ENCODE measurements at regions not wholly inside any gene's neighbourhood (a gene's known extent, or its start where the extent isn't known, plus 50 kb on each side); places are given as distances from the start of the nearest gene placed in this dataset.

DNA sequence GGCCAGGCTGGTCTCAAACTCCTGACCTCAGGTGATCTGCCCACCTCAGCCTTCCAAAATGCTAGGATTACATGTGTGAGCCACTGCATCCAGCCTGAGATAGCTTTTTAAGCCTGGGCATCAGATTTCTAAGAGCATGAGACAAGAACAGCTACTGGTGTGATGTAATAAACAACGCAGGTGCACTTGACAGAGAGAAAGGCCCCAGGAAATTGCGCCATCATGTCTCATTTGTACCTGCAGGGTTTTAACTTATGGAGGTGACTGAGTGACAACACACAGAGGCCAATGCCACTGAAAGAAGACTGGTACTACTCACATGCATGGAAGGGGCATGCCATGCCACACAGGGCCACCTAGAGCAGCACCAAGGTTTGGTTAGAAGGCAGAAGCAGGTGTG is 209.4 kb downstream of the SP3 start:
- H3K4me2 ChIP-seq (ENCODE audit: low read length) = no peak overlapping the region
- H3K79me2 ChIP-seq (replicated peaks; ENCODE audit: insufficient read depth, low read length) = no peaks in the 10 kb centered on the region
- H3K9ac ChIP-seq (ENCODE audit: low read length) = no peak overlapping the region
- H4K20me1 ChIP-seq (ENCODE audit: insufficient read depth) = no peaks in the 10 kb centered on the region
- no peak overlapping the region for H3K27ac ChIP-seq (ENCODE audit: low read length)
- no peaks in the 10 kb centered on the region for H3K9me2 ChIP-seq (ENCODE audit: insufficient read depth, low read length)
- H3K27me3 ChIP-seq (ENCODE audit: insufficient read depth, low read depth, low read length) = no peaks in the 10 kb centered on the region
- H3K4me3 ChIP-seq (ENCODE audit: low read length) = no peak overlapping the region
- TF ChIP-seq RAD21 (conservative IDR thresholded peaks at IDR 0.05) (no peak), TAF1 (IDR thresholded peaks at IDR 0.05; ENCODE audit: low read depth) (no peak), EZH2 (IDR thresholded peaks at IDR 0.05; ENCODE audit: borderline replicate concordance, insufficient read depth, low read length, poor library complexity, severe bottlenecking) (no peak), POLR2AphosphoS5 (IDR thresholded peaks at IDR 0.05) (no peak), MXI1 (conservative IDR thresholded peaks at IDR 0.05; ENCODE audit: poor library complexity, severe bottlenecking) (no peak), EP300 (conservative IDR thresholded peaks at IDR 0.05; ENCODE audit: poor library complexity, severe bottlenecking) (no peak), SMC3 (conservative IDR thresholded peaks at IDR 0.05; ENCODE audit: poor library complexity) (no peak)
- TF ChIP-seq, protein P1, sequence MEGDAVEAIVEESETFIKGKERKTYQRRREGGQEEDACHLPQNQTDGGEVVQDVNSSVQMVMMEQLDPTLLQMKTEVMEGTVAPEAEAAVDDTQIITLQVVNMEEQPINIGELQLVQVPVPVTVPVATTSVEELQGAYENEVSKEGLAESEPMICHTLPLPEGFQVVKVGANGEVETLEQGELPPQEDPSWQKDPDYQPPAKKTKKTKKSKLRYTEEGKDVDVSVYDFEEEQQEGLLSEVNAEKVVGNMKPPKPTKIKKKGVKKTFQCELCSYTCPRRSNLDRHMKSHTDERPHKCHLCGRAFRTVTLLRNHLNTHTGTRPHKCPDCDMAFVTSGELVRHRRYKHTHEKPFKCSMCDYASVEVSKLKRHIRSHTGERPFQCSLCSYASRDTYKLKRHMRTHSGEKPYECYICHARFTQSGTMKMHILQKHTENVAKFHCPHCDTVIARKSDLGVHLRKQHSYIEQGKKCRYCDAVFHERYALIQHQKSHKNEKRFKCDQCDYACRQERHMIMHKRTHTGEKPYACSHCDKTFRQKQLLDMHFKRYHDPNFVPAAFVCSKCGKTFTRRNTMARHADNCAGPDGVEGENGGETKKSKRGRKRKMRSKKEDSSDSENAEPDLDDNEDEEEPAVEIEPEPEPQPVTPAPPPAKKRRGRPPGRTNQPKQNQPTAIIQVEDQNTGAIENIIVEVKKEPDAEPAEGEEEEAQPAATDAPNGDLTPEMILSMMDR (IDR thresholded peaks at IDR 0.05; ENCODE audit: poor library complexity, severe bottlenecking) = no peak
- TF ChIP-seq, protein P2, sequence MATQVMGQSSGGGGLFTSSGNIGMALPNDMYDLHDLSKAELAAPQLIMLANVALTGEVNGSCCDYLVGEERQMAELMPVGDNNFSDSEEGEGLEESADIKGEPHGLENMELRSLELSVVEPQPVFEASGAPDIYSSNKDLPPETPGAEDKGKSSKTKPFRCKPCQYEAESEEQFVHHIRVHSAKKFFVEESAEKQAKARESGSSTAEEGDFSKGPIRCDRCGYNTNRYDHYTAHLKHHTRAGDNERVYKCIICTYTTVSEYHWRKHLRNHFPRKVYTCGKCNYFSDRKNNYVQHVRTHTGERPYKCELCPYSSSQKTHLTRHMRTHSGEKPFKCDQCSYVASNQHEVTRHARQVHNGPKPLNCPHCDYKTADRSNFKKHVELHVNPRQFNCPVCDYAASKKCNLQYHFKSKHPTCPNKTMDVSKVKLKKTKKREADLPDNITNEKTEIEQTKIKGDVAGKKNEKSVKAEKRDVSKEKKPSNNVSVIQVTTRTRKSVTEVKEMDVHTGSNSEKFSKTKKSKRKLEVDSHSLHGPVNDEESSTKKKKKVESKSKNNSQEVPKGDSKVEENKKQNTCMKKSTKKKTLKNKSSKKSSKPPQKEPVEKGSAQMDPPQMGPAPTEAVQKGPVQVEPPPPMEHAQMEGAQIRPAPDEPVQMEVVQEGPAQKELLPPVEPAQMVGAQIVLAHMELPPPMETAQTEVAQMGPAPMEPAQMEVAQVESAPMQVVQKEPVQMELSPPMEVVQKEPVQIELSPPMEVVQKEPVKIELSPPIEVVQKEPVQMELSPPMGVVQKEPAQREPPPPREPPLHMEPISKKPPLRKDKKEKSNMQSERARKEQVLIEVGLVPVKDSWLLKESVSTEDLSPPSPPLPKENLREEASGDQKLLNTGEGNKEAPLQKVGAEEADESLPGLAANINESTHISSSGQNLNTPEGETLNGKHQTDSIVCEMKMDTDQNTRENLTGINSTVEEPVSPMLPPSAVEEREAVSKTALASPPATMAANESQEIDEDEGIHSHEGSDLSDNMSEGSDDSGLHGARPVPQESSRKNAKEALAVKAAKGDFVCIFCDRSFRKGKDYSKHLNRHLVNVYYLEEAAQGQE (IDR thresholded peaks at IDR 0.05; ENCODE audit: borderline replicate concordance) = no peak
- H3K9me3 ChIP-seq (ENCODE audit: low read length) = no peaks in the 10 kb centered on the region
- H3K36me3 ChIP-seq (ENCODE audit: insufficient read depth, low read length) = no peaks in the 10 kb centered on the region
- H2AFZ ChIP-seq (ENCODE audit: low read depth, low read length) = no peak overlapping the region
- no peaks in the 10 kb centered on the region for H3F3A ChIP-seq (ENCODE audit: insufficient read depth, low read length, poor library complexity, severe bottlenecking)

DNA sequence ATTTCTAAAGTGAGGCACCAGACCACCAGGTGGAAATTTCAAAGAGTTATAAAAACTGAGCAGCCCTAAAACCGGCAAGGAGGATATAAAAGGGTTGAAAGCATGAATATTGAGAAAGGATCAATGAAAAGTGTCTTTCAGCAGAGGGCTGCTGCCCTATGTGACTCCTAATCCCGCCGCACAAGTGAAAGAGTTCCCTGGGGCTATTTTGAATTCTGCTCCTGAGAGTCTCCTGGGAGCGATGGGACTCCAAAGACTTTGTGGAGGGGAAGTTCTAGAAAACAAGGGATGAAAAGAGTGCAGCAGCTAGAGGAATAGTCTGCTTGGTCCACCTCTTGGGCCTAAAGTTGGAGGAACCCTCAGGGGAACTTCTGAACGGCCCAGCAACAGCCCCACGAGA is 205.2 kb downstream of the SP3 start:
- no peak overlapping the region for H3K4me2 ChIP-seq (ENCODE audit: low read length)
- no peak overlapping the region for H3K4me3 ChIP-seq (ENCODE audit: low read length)
- H3K27me3 ChIP-seq (ENCODE audit: insufficient read depth, low read depth, low read length) = no peaks in the 10 kb centered on the region
- no peak overlapping the region for H2AFZ ChIP-seq (ENCODE audit: low read depth, low read length)
- H3K36me3 ChIP-seq (ENCODE audit: insufficient read depth, low read length) = no peaks in the 10 kb centered on the region
- no peaks in the 10 kb centered on the region for H3F3A ChIP-seq (ENCODE audit: insufficient read depth, low read length, poor library complexity, severe bottlenecking)
- no peak overlapping the region for H3K9ac ChIP-seq (ENCODE audit: low read length)
- H3K79me2 ChIP-seq (replicated peaks; ENCODE audit: insufficient read depth, low read length) = no peaks in the 10 kb centered on the region
- H3K27ac ChIP-seq (ENCODE audit: low read length) = no peak overlapping the region
- no peaks in the 10 kb centered on the region for H3K9me3 ChIP-seq (ENCODE audit: low read length)
- H3K9me2 ChIP-seq (ENCODE audit: insufficient read depth, low read length) = no peaks in the 10 kb centered on the region
- no peaks in the 10 kb centered on the region for H4K20me1 ChIP-seq (ENCODE audit: insufficient read depth)
- no peak for TF ChIP-seq MXI1 (conservative IDR thresholded peaks at IDR 0.05; ENCODE audit: poor library complexity, severe bottlenecking)

DNA sequence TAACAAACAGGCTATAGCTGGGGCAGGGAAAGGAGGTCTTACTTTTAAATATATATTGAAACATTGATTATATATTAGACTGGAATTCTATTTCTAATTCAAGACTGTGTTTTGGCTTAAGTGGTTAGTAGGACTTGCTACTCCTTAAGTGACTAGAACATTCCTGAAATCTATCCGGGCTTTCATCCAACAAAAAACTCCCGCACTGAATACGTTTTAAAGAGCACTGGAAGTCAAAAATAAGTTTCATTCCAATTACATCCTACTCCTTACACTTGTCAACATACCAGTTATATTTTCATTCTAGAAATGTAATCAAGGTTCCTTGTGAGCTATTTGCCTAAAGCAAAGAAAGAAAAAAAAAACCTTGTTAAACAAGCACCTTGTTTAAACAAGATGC is 204.6 kb downstream of the SP3 start:
- TF ChIP-seq TAF1 (IDR thresholded peaks at IDR 0.05; ENCODE audit: low read depth) = no peak
- TF ChIP-seq POLR2AphosphoS5 (IDR thresholded peaks at IDR 0.05) = no peak
- no peak for TF ChIP-seq EP300 (conservative IDR thresholded peaks at IDR 0.05; ENCODE audit: poor library complexity, severe bottlenecking)
- TF ChIP-seq, protein P2 (IDR thresholded peaks at IDR 0.05; ENCODE audit: borderline replicate concordance) = no peak
- no peak for TF ChIP-seq SMC3 (conservative IDR thresholded peaks at IDR 0.05; ENCODE audit: poor library complexity)
- no peak for TF ChIP-seq EZH2 (IDR thresholded peaks at IDR 0.05; ENCODE audit: borderline replicate concordance, insufficient read depth, low read length, poor library complexity, severe bottlenecking)
- TF ChIP-seq MXI1 (conservative IDR thresholded peaks at IDR 0.05; ENCODE audit: poor library complexity, severe bottlenecking) = no peak
- TF ChIP-seq, protein P1 (IDR thresholded peaks at IDR 0.05; ENCODE audit: poor library complexity, severe bottlenecking) = no peak
- TF ChIP-seq RAD21 (conservative IDR thresholded peaks at IDR 0.05) = no peak
- H3K4me3 ChIP-seq (ENCODE audit: low read length) = no peak overlapping the region
- no peaks in the 10 kb centered on the region for H3K27me3 ChIP-seq (ENCODE audit: insufficient read depth, low read depth, low read length)
- H3F3A ChIP-seq (ENCODE audit: insufficient read depth, low read length, poor library complexity, severe bottlenecking) = no peaks in the 10 kb centered on the region
- no peaks in the 10 kb centered on the region for H3K36me3 ChIP-seq (ENCODE audit: insufficient read depth, low read length)
- H2AFZ ChIP-seq (ENCODE audit: low read depth, low read length) = no peak overlapping the region
- H3K9me2 ChIP-seq (ENCODE audit: insufficient read depth, low read length) = no peaks in the 10 kb centered on the region
- no peak overlapping the region for H3K9ac ChIP-seq (ENCODE audit: low read length)
- H3K4me2 ChIP-seq (ENCODE audit: low read length) = no peak overlapping the region
- no peaks in the 10 kb centered on the region for H3K9me3 ChIP-seq (ENCODE audit: low read length)
- H4K20me1 ChIP-seq (ENCODE audit: insufficient read depth) = no peaks in the 10 kb centered on the region
- H3K79me2 ChIP-seq (replicated peaks; ENCODE audit: insufficient read depth, low read length) = no peaks in the 10 kb centered on the region
- no peak overlapping the region for H3K27ac ChIP-seq (ENCODE audit: low read length)

All from neural cell (in vitro differentiated cells).